HG03064 (cell line): ENCODE measurements at regions not wholly inside any gene's neighbourhood (a gene's known extent, or its start where the extent isn't known, plus 50 kb on each side); places are given as distances from the start of the nearest gene placed in this dataset.

Source experiments
- ATAC-seq: cut with Tn5 transposase; IDR thresholded peaks from one replicate; pipeline ENCODE4 v1.9.1; 2021; ENCODE audit warnings: low read depth; ENCODE audit not compliant: unreplicated experiment

DNA sequence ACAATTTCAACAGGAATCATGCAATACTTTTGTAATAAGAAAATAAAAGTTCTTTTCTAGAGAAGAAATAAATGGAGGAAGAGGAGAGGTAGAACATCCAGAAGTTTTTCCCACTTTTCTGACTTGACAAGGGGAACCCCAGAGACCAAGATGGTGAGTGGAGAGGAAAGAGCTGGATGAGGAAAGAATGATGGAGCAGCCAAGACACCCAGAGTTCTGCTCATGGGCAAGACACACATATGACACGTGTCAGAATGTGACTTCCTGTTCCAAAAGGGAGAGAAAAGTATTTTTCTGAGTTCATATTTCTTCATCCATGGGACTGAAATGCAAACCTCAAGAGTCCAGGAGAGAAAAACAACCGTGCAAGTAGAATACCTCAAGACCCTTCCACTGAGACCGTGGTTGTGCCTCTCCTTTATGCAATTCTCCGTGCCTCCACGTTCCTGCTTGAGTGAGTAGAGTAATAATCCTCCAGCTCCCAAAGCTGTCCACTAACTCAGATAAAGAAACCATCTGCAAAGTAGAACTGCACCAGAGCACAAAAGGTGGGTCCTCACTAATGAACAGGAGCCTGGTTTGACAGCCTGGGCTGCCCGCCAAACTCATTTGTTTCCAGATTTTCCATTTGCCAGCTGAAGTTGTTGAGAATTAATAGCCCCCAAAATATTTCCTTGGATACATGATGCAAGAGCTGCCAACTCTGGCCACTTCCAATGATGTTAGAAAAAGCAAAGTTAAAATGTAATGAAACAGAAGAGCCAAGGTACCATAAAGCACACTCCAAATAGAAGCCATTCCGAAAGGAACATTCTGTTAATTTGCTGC, 272.6 kb upstream of the IGF1R start:
- ATAC-seq = no peak

DNA sequence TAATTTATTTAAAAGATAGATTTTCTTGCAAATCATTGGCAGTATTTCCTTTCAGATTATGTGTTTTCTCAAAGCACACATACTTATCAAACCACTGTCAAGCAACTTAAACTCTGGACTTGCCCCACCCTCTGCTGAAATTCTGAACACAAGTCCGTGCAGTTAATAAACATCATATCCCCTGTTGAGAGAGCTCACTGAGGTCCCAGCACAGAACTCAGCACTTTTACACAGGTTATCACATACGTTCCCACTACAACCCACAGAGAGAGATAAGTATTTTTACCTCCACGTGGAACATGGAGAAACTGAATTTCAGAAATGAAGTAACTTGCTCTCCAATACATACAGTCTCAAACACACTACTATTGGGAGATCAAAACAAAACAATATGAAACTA, 267.6 kb upstream of the IGF1R start:
- ATAC-seq = no peak

GRCh38 chr15:98381446-98381845, 266.9 kb upstream of the IGF1R start:
- ATAC-seq = no peak

DNA sequence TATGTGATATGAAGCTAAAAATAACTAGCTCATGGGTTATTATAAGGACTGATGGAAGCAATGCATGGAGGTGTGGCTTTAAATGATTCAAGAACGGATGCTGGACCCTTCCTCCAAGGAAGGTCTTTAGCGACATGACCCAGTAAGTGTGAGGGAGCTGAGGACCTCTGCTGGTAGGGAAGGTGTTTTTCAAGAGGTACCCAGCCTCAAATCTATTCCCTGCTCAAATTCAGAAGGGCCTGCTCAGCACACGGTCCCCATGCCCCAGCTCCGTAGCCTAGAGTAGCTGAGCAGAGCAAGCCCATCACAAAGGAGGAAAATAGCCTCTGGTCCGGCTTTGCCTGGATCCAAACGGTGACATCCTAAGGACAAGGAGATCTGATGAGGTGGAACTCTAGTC, 266.2 kb upstream of the IGF1R start:
- ATAC-seq = no peak

GRCh38 chr15:98383571-98383970, 264.8 kb upstream of the IGF1R start:
- no peak for ATAC-seq

- ATAC-seq = no peak
Measured at GRCh38 chr15:98384328-98385029, 263.9 kb upstream of the IGF1R start.

- no peak for ATAC-seq
Measured at GRCh38 chr15:98385752-98386381, 262.5 kb upstream of the IGF1R start.

- no peak for ATAC-seq
Measured at GRCh38 chr15:98386561-98386960, 261.8 kb upstream of the IGF1R start.

DNA sequence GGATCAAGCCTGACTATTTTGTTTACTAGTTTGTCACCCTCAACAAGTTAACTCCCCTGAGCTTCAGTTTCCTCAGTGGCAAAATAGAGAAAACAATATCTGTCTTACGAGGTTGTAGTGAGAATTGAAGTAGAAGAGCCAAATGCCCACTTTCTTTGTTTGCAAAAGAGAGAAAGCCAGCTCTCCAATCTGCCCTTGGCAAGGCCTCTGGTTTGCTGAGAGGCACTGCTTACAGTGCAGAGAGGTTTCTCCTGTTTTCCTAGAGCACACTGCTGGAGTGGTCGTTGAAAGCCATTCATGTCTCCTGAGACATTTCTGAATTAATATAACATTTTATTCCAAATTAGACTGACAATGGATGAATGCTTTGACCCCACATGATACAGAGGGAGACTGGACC, 260.5 kb upstream of the IGF1R start:
- no peak for ATAC-seq

DNA sequence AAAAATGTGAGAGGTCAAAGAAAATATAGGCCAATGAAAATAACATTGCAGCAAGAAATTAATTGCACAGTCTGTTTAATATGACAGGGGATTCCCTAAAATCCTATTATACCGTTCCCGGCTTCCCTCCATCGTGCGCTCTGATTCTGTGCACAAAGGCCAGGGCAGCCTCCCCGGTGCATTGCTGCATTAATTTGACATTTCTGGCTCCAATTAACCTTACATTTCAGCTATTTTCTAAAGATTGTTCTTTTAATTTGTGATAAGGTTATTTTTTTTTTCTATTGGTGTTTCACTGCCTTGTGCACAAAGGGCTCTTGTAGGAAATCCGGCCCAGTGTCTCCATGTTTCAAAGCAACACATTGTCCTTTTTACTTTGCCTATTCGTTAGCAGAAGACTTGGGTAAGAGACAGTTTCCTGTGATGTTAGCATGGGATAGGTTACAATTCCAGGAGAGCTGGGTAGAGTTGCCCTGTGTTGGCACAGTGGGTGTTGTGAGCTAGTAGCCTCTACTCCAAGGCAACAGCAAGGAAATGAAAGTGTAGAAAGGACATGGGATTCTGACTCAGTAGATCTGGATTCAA, 257.3 kb upstream of the IGF1R start:
- ATAC-seq = no peak

GRCh38 chr15:98391568-98391967, 256.8 kb upstream of the IGF1R start:
- ATAC-seq = no peak

- ATAC-seq = no peak
Measured at GRCh38 chr15:98393471-98393870, 254.9 kb upstream of the IGF1R start.

- ATAC-seq = no peak
Measured at GRCh38 chr15:98394546-98394945, 253.8 kb upstream of the IGF1R start.

DNA sequence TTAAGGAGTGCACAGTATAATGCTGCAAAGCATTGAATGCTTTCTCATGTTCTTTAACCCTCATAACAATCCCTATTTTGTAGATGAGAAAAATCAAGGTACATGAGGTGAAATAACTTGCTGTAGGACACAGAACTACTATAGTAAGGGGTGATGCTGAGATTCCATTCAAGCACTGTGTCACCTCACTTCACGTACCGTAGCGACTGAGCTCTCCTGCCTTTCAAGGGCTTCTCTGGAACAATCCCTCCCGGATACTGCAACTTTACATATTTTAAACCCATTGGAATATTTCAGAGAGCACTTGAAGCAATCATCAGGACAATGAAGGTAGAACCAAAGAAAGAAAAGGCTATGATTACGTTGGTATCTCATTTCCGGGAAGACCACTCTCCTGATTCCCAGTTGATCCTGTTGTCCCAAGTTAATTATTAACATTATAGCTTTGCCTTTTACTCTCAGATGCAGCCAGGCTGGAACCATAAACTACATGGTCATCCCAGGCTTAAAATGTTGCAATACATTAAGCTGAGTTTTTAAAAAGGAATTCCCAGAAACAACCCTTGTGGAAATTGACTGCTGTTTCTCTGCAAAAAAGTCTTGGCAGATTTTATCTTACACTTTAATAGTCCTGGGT, 252.2 kb upstream of the IGF1R start:
- ATAC-seq = no peak

- no peak for ATAC-seq
Measured at GRCh38 chr15:98397419-98397818, 250.9 kb upstream of the IGF1R start.

- no peak for ATAC-seq
Measured at GRCh38 chr15:98398056-98398455, 250.3 kb upstream of the IGF1R start.

DNA sequence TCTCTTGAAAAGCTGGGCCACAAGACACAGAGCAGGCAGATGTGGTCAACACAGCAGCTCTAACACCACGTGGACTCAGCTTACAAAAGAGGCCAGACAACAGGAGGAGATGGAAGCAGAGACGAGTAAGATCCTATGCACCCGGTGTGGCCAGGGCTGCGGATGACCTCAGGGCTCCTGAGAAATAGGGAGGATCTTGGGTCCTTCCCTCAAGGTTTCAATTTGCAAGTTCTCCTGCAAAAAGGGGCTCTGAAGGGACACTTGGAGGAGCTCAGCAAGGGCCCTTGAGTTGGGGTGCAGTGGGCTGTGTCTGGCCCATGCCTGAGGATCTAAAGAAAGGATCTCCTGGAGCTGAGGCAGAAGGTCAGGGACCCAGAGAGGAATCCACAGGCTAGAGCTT, 249.5 kb upstream of the IGF1R start:
- ATAC-seq = no peak

DNA sequence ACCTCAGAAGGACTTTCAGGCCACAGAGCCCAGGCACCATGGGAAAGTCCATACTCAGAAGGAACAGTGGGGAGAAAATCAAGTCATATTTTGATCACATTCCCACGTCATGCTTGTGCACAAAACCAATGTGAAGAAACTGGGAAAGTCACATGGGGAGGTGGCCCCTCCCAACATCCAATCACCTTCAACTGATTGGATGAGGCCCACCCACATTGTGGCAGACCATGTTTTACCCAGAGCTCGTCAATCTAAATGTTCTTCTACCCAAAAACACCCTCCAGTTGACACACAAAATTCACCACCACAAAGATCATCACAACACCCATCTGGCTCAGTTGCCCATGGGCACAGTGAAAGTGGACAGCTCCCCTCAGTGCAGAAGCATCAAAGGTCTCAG, 248.2 kb upstream of the IGF1R start:
- ATAC-seq = no peak

DNA sequence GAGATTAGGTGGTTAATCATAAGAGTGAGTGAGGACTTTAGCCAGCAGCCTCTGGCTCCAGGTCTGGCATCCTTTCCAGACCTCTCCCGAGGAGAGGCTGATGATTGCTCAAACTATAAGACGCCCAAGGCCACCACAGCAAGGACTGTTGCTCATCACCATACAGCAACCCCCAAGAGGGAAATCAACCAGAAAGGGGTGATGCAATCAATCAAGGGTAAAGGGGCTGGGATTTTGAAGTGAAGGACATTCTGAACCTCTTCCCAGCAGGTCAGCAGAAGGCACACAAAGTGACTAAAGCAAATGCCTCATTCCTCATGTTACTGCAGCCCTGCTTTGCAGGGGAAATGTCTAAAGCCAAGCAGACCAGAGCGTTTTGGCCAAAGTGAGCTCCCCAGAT, 247.3 kb upstream of the IGF1R start:
- no peak for ATAC-seq

- no peak for ATAC-seq
Measured at GRCh38 chr15:98402486-98402885, 245.9 kb upstream of the IGF1R start.

DNA sequence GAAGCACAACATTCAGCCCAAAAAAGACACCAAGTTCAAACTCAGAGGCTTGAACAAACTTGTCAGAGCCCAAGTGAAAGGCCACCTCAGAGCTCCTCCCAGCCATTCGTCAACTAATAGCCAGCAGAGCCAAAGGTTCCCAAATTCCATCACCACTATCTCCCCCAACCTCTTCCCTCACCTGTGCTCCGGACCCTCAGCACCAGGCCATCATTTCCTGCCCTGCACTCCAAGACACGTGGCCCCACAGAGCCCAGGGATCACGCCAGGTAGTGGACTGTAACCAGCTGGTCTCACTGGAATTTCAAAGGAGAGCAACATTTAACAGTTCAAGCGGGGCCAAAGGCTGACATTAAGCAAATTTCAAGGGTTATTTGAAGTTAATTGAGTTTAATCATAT, 245.2 kb upstream of the IGF1R start:
- ATAC-seq = no peak
